ENCODE measurements at regions not wholly inside any gene's neighbourhood (a gene's known extent, or its start where the extent isn't known, plus 50 kb on each side); places are given as distances from the start of the nearest gene placed in this dataset.

- TF ChIP-seq CTCF (conservative IDR thresholded peaks at IDR 0.05; ENCODE audit: low read length) (no peak), EZH2phosphoT487 (IDR thresholded peaks at IDR 0.05; ENCODE audit: borderline replicate concordance, low read depth, low read length) (no peak)
Observed at GRCh38 chr3:70607469-70607868, 295.0 kb upstream of the MDFIC2 start.

All from OCI-LY7 (cell line).